Natural killer cell (primary cell): ENCODE measurements at regions not wholly inside any gene's neighbourhood (a gene's known extent, or its start where the extent isn't known, plus 50 kb on each side); places are given as distances from the start of the nearest gene placed in this dataset.

Experiments
- ATAC-seq, 3 donors: fragments of 150-1000 bp in 2 of 3; fragments of 200-7000 bp in 1 of 3; cut with Tn5 transposase; 1 replicate in 1 of 3; 2 replicates in 2 of 3; pipeline ENCODE4 v1.10.0; 2021; ENCODE audit warnings: mild to moderate bottlenecking in 2 of 3, moderate library complexity in 2 of 3
- DNase-seq, 2 donors: peaks; one replicate each; pipeline versions ENCODE4 v3.0.0 to v3.0.0-alpha.2; 2013 to 2021; ENCODE audit warnings: mixed read lengths in 1 of 2
- H3K27ac ChIP-seq: one replicate; pipeline ENCODE4 v1.5.1; 2013; ENCODE audit warnings: mild to moderate bottlenecking, low read length
- H3K27me3 ChIP-seq: one replicate; pipeline ENCODE4 v1.6.1; 2013; ENCODE audit warnings: low read length; ENCODE audit not compliant: control insufficient read depth, insufficient read depth
- H3K36me3 ChIP-seq: one replicate; pipeline ENCODE4 v1.6.1; 2013; ENCODE audit warnings: low read length; ENCODE audit not compliant: control insufficient read depth, insufficient read depth
- H3K4me1 ChIP-seq: one replicate; pipeline ENCODE4 v1.6.1; 2013; ENCODE audit warnings: low read length; ENCODE audit not compliant: control insufficient read depth, insufficient read depth
- H3K4me3 ChIP-seq: one replicate; pipeline ENCODE4 v1.5.1; 2013; ENCODE audit warnings: low read length
- H3K9me3 ChIP-seq: one replicate; pipeline ENCODE4 v1.6.1; 2013; ENCODE audit warnings: low read length; ENCODE audit not compliant: control insufficient read depth, insufficient read depth
- H3K27ac Mint-ChIP-seq, 2 donors: one replicate each; pipeline ENCODE4 v1.8.0; 2022; ENCODE audit warnings: mild to moderate bottlenecking in 2 of 2, mixed read lengths in 2 of 2, moderate library complexity in 1 of 2
- H3K27me3 Mint-ChIP-seq, 2 donors: one replicate each; pipeline ENCODE4 v1.8.0; 2022; ENCODE audit warnings: low read depth in 2 of 2, mixed read lengths in 2 of 2
- H3K36me3 Mint-ChIP-seq: one replicate; pipeline ENCODE4 v1.8.0; 2022; ENCODE audit warnings: mixed read lengths
- H3K4me1 Mint-ChIP-seq, 2 donors: one replicate each; pipeline ENCODE4 v1.8.0; 2022; ENCODE audit warnings: mixed read lengths in 2 of 2
- H3K4me3 Mint-ChIP-seq: one replicate; pipeline ENCODE4 v1.8.0; 2022; ENCODE audit warnings: mild to moderate bottlenecking, moderate library complexity, mixed read lengths
- H3K9me3 Mint-ChIP-seq, 2 donors: one replicate each; pipeline ENCODE4 v1.8.0; 2022; ENCODE audit warnings: mixed read lengths in 2 of 2
- CTCF ChIP-seq: fragments of 200-600 bp; IDR thresholded peaks from one replicate; pipeline ENCODE4 v1.8.0; 2022; ENCODE audit warnings: antibody characterized with exemption
- WGBS: methylation state at CpG from one replicate; pipeline ENCODE4 v1.1.7; 2013; ENCODE audit warnings: missing lambda C conversion rate; ENCODE audit not compliant: insufficient coverage; 5-methylcytosine and 5-hydroxymethylcytosine counted together
- intact Hi-C: fragments of 100-400 bp; cut with micrococcal nuclease; formaldehyde crosslinking; loops from one replicate; pipeline ENCODE4 v1.14.2; 2022

GRCh38 chr14:89041257-89041582 lies 216.8 kb downstream of the TTC8 start:
- Mint-ChIP-seq H3K4me3 (peak overlapping the region; percentile 17), H3K27me3 (peaks cover 46 to 79% of the 10 kb centered on the region in 2 donors)

GRCh38 chr14:89042021-89042420 lies 217.6 kb downstream of the TTC8 start:
- 100% methylated on average over 1 of the region's 1 CpG for WGBS
- Mint-ChIP-seq H3K36me3 (no peaks in the 10 kb centered on the region), H3K4me3 (no peak overlapping the region), H3K9me3 (no peaks in the 10 kb centered on the region), H3K27ac (no peak overlapping the region), H3K4me1 (peaks cover 7 to 13% of the 10 kb centered on the region in 2 donors), H3K27me3 (peaks cover 46 to 81% of the 10 kb centered on the region in 2 donors)
- Histone ChIP-seq H3K27ac (no peak overlapping the region), H3K9me3 (peaks cover 4% of the 10 kb centered on the region), H3K36me3 (no peaks in the 10 kb centered on the region), H3K4me1 (peaks cover 10% of the 10 kb centered on the region), H3K4me3 (no peak overlapping the region), H3K27me3 (peaks cover 10% of the 10 kb centered on the region)
- ATAC-seq = no peak
- intact Hi-C loops = loop anchor here (10.0 kb wide), 1 partner anchor 133 kb away; no protein-coding TSS in a partner anchor
- no peak for DNase-seq
- no peak for TF ChIP-seq CTCF

More at GRCh38 chr14:89041257-89041582, 216.8 kb downstream of the TTC8 start:
- Histone ChIP-seq H3K27me3 (peaks cover 10% of the 10 kb centered on the region), H3K4me1 (peaks cover 10% of the 10 kb centered on the region), H3K9me3 (peaks cover 4% of the 10 kb centered on the region), H3K27ac (no peak overlapping the region), H3K36me3 (no peaks in the 10 kb centered on the region), H3K4me3 (no peak overlapping the region)
- H3K27ac Mint-ChIP-seq = no peak overlapping the region
- ATAC-seq (no peak), DNase-seq (no peak)
- H3K4me1 Mint-ChIP-seq = peaks cover 7 to 13% of the 10 kb centered on the region in 2 donors
- intact Hi-C loops = loop anchor here (10.0 kb wide), 1 partner anchor 134 kb away; no protein-coding TSS in a partner anchor
- no peaks in the 10 kb centered on the region for H3K9me3 Mint-ChIP-seq
- no peak for TF ChIP-seq CTCF
- WGBS = 35% methylated on average over 6 of the region's 8 CpGs
- no peaks in the 10 kb centered on the region for H3K36me3 Mint-ChIP-seq

GRCh38 chr14:89053303-89053702 lies 228.9 kb downstream of the TTC8 start:
- peaks cover 15 to 77% of the 10 kb centered on the region in 2 donors for H3K27me3 Mint-ChIP-seq
- intact Hi-C loops = no loop called here
- no CpG with 5 or more reads among the region's 5 CpGs for WGBS
- Histone ChIP-seq H3K9me3 (no peaks in the 10 kb centered on the region), H3K4me1 (no peaks in the 10 kb centered on the region), H3K4me3 (no peak overlapping the region), H3K27ac (no peak overlapping the region), H3K36me3 (no peaks in the 10 kb centered on the region), H3K27me3 (peaks cover 2% of the 10 kb centered on the region)
- ATAC-seq (no peak), DNase-seq (no peak)
- H3K4me3 Mint-ChIP-seq = no peak overlapping the region
- no peaks in the 10 kb centered on the region for H3K9me3 Mint-ChIP-seq
- no peaks in the 10 kb centered on the region for H3K36me3 Mint-ChIP-seq
- no peak overlapping the region for H3K27ac Mint-ChIP-seq
- no peaks in the 10 kb centered on the region for H3K4me1 Mint-ChIP-seq
- no peak for TF ChIP-seq CTCF

- Histone ChIP-seq H3K4me3 (no peak overlapping the region), H3K27me3 (no peaks in the 10 kb centered on the region), H3K27ac (no peak overlapping the region), H3K36me3 (no peaks in the 10 kb centered on the region), H3K4me1 (no peaks in the 10 kb centered on the region), H3K9me3 (no peaks in the 10 kb centered on the region)
- intact Hi-C loops = no loop called here
- Mint-ChIP-seq H3K27me3 (peaks cover 26 to 82% of the 10 kb centered on the region in 2 donors), H3K9me3 (no peaks in the 10 kb centered on the region), H3K27ac (no peak overlapping the region), H3K4me3 (no peak overlapping the region), H3K4me1 (no peaks in the 10 kb centered on the region), H3K36me3 (no peaks in the 10 kb centered on the region)
- 98% methylated on average over 4 of the region's 4 CpGs for WGBS
- ATAC-seq (no peak), DNase-seq (no peak)
- TF ChIP-seq CTCF = no peak
Measured at GRCh38 chr14:89056394-89056793, 231.9 kb downstream of the TTC8 start.
